SK-N-SH (cell line): ENCODE measurements at regions not wholly inside any gene's neighbourhood (a gene's known extent, or its start where the extent isn't known, plus 50 kb on each side); places are given as distances from the start of the nearest gene placed in this dataset.

ENCODE experiments used
- CTCF ChIA-PET: fragments of 300-600, 350-600 bp; formaldehyde crosslinking; extraction: SDS; loops from one replicate; lab custom pipeline; 2021; lab: Yijun Ruan, JAX
- POLR2A ChIA-PET: fragments of 350-600 bp; sonication (Branson Sonifier 250); formaldehyde crosslinking; extraction: SDS; loops from one replicate; lab custom pipeline; 2020; ENCODE audit warnings: antibody characterized with exemption, inconsistent platforms; lab: Yijun Ruan, JAX
- DNase-seq: peaks from one replicate; pipeline ENCODE4 v3.0.0; 2012
- H2AFZ ChIP-seq: fragments of 200-600 bp; sonication (generic); 2 replicates; pipeline ENCODE4 v1.8.1; 2016; ENCODE audit warnings: antibody characterized with exemption, mild to moderate bottlenecking, low read depth
- H3F3A ChIP-seq: fragments of 200-600 bp; sonication (generic); replicated peaks from 2 replicates; pipeline ENCODE3; 2016; ENCODE audit warnings: antibody characterized with exemption, mild to moderate bottlenecking; ENCODE audit not compliant: insufficient read depth
- H3K27ac ChIP-seq, 2 experiments: fragments of 200-500 bp in 1 of 2; fragments of 200-600 bp in 1 of 2; sonication (Bioruptor generic) in 1 of 2; sonication (generic), shearing (Covaris generic) in 1 of 2; 2 replicates each; pipeline versions ENCODE4 v1.5.1 to v1.6.1; 2014 to 2016; ENCODE audit warnings: low read depth in 2 of 2, inconsistent platforms in 1 of 2, low read length in 1 of 2, mild to moderate bottlenecking in 1 of 2, mixed read lengths in 1 of 2
- H3K27me3 ChIP-seq: fragments of 200-600 bp; sonication (generic), shearing (Covaris generic); 2 replicates; pipeline ENCODE4 v1.6.1; 2016; ENCODE audit warnings: mixed run types; ENCODE audit not compliant: insufficient read depth
- H3K36me3 ChIP-seq, 2 experiments: fragments of 200-500 bp in 1 of 2; fragments of 200-600 bp in 1 of 2; sonication (Bioruptor generic) in 1 of 2; sonication (generic) in 1 of 2; replicated peaks in 1 of 2; 2 replicates each; pipeline versions ENCODE3 to v1.5.1; 2014 to 2016; ENCODE audit warnings: low read length in 1 of 2, mild to moderate bottlenecking in 1 of 2; ENCODE audit not compliant: insufficient read depth in 2 of 2, control insufficient read depth in 1 of 2
- H3K4me1 ChIP-seq, 2 experiments: fragments of 200-500 bp in 1 of 2; fragments of 200-600 bp in 1 of 2; sonication (Bioruptor generic) in 1 of 2; sonication (generic), shearing (Covaris generic) in 1 of 2; 2 replicates each; pipeline versions ENCODE4 v1.5.1 to v1.6.1; 2014 to 2016; ENCODE audit warnings: low read depth in 1 of 2, low read length in 1 of 2, mixed run types in 1 of 2; ENCODE audit not compliant: insufficient read depth in 2 of 2, control insufficient read depth in 1 of 2
- H3K4me2 ChIP-seq: fragments of 200-600 bp; sonication (generic), shearing (Covaris generic); 2 replicates; pipeline ENCODE4 v1.6.1; 2017; ENCODE audit warnings: mixed run types
- H3K4me3 ChIP-seq, 2 experiments: fragments of 200-500 bp in 1 of 2; fragments of 200-600 bp in 1 of 2; sonication (Bioruptor generic) in 1 of 2; sonication (generic), shearing (Covaris generic) in 1 of 2; 2 replicates each; pipeline versions ENCODE4 v1.5.1 to v1.8.1; 2014 to 2016; ENCODE audit warnings: low read depth in 2 of 2, inconsistent platforms in 1 of 2, low read length in 1 of 2, mild to moderate bottlenecking in 1 of 2, mixed read lengths in 1 of 2, moderate library complexity in 1 of 2
- H3K79me2 ChIP-seq: fragments of 200-600 bp; sonication (generic); 2 replicates; pipeline ENCODE4 v1.8.1; 2017; ENCODE audit warnings: mild to moderate bottlenecking; ENCODE audit not compliant: insufficient read depth
- H3K9ac ChIP-seq: fragments of 200-600 bp; sonication (generic); 2 replicates; pipeline ENCODE4 v1.6.1; 2017; ENCODE audit warnings: mixed run types
- H3K9me2 ChIP-seq: fragments of 200-600 bp; sonication (generic); 2 replicates; pipeline ENCODE4 v1.6.1; 2017; ENCODE audit warnings: mixed run types
- H3K9me3 ChIP-seq: fragments of 200-600 bp; sonication (generic); 2 replicates; pipeline ENCODE4 v1.6.1; 2017; ENCODE audit warnings: mixed run types, mild to moderate bottlenecking, moderate library complexity
- H4K20me1 ChIP-seq: fragments of 200-600 bp; sonication (generic); 2 replicates; pipeline ENCODE4 v1.6.1; 2017; ENCODE audit warnings: mild to moderate bottlenecking, mixed run types; ENCODE audit not compliant: insufficient read depth
- CHD2 ChIP-seq: fragments of 150-350 bp; IDR thresholded peaks from 2 replicates; pipeline ENCODE4 v1.6.1; 2018; ENCODE audit warnings: low read length; ENCODE audit not compliant: partially characterized antibody
- EZH2phosphoT487 ChIP-seq: fragments of 200-600 bp; sonication (generic); IDR thresholded peaks from 2 replicates; pipeline ENCODE4 v1.6.1; 2017; ENCODE audit warnings: low read depth, mixed run types, mild to moderate bottlenecking, antibody characterized with exemption, moderate library complexity, borderline replicate concordance
- FOSL2 ChIP-seq: IDR thresholded peaks from 2 replicates; pipeline ENCODE4 v1.4.0; 2012; ENCODE audit warnings: low read depth, mild to moderate bottlenecking, moderate library complexity, borderline replicate concordance
- GABPA ChIP-seq: IDR thresholded peaks from 2 replicates; pipeline ENCODE4 v1.4.0; 2012; ENCODE audit warnings: low read depth, mild to moderate bottlenecking
- GATA2 ChIP-seq: sonication (generic); formaldehyde crosslinking; IDR thresholded peaks from 2 replicates; pipeline ENCODE4 v1.5.0; 2020; ENCODE audit warnings: mild to moderate bottlenecking, missing genetic modification reagents
- PBX3 ChIP-seq: IDR thresholded peaks from 2 replicates; pipeline ENCODE4; 2012
- POLR2AphosphoS5 ChIP-seq: IDR thresholded peaks from 2 replicates; pipeline ENCODE4 v1.6.1; 2012; ENCODE audit warnings: low read depth, low read length
- RCOR1 ChIP-seq: fragments of 150-350 bp; IDR thresholded peaks from 2 replicates; pipeline ENCODE4 v1.6.1; 2017; ENCODE audit warnings: antibody characterized with exemption, low read length
- RFX5 ChIP-seq: IDR thresholded peaks from 2 replicates; pipeline ENCODE4 v1.6.1; 2012; ENCODE audit warnings: mild to moderate bottlenecking, improper control_type of control experiment, low read length
- SIN3A ChIP-seq: IDR thresholded peaks from 2 replicates; pipeline ENCODE4 v1.6.1; 2012; ENCODE audit warnings: low read depth, mild to moderate bottlenecking, low read length, moderate library complexity, borderline replicate concordance
- SMC3 ChIP-seq: IDR thresholded peaks from 2 replicates; pipeline ENCODE4 v1.6.1; 2012; ENCODE audit warnings: low read depth, low read length, improper control_type of control experiment
- TEAD4 ChIP-seq: IDR thresholded peaks from 2 replicates; pipeline ENCODE4 v1.4.0; 2012; ENCODE audit warnings: mild to moderate bottlenecking, borderline replicate concordance; ENCODE audit not compliant: insufficient read depth
- ZBTB33 ChIP-seq: IDR thresholded peaks from 2 replicates; pipeline ENCODE4 v1.4.0; 2012; ENCODE audit warnings: low read depth, borderline replicate concordance
- WGBS: methylation state at CpG from one replicate; pipeline ENCODE4 v1.1.6; 2017; ENCODE audit warnings: low lambda C conversion rate; 5-methylcytosine and 5-hydroxymethylcytosine counted together
- TF ChIP-seq, protein P1 (sequence below): IDR thresholded peaks from 2 replicates; pipeline ENCODE4 v1.4.0; 2012; ENCODE audit warnings: low read depth

- Histone ChIP-seq H3F3A (no peaks in the 10 kb centered on the region), H4K20me1 (no peaks in the 10 kb centered on the region), H3K4me2 (no peak overlapping the region), H3K4me3 (no peak overlapping the region; a peak in 1 of 4 replicates), H3K27ac (no peak overlapping the region), H3K9me2 (no peaks in the 10 kb centered on the region), H3K79me2 (no peaks in the 10 kb centered on the region), H3K27me3 (no peaks in the 10 kb centered on the region), H2AFZ (no peak overlapping the region), H3K9me3 (no peaks in the 10 kb centered on the region), H3K4me1 (no peaks in the 10 kb centered on the region), H3K36me3 (no peaks in the 10 kb centered on the region), H3K9ac (no peak overlapping the region)
- 6% methylated on average over 4 of the region's 4 CpGs for WGBS
- CTCF ChIA-PET: no interaction called here
- no peak for TF ChIP-seq EZH2phosphoT487
- TF ChIP-seq SIN3A: no peak
- TF ChIP-seq GATA2 (CRISPR knock-in tag): no peak
- TF ChIP-seq TEAD4: no peak
- DNase-seq: no peak
- POLR2A ChIA-PET: no interaction called here
These were observed 355.6 kb downstream of the PRDM2 start for GRCh38 chr1:14055442-14056223.

DNA sequence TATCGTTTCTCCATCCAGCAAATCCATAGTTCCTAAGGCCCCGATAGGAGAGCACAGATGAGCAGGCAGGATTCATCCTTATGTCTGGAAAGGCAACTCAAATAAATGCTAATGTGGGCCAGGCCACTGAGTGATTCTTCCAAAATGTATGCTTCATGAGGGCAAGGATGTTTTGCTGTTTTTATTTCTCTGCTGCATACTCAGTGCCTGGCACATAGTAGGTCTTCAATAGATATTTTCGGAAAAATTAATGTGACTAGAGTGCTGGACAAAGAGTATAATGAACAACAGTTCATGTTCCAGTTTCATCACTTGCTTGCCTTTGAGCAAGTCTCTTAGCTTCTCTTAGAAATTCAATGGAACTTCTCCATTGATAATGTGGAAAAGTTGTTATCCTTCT lies 357.7 kb downstream of the PRDM2 start:
- no peak for TF ChIP-seq RFX5
- TF ChIP-seq PBX3: no peak
- TF ChIP-seq, protein P1, sequence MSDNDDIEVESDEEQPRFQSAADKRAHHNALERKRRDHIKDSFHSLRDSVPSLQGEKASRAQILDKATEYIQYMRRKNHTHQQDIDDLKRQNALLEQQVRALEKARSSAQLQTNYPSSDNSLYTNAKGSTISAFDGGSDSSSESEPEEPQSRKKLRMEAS: no peak
- TF ChIP-seq SMC3: no peak
- TF ChIP-seq FOSL2: no peak
- TF ChIP-seq CHD2: no peak
- no peak for TF ChIP-seq GABPA
- no peak for TF ChIP-seq SIN3A
- TF ChIP-seq EZH2phosphoT487: no peak
- TF ChIP-seq RCOR1: no peak
- TF ChIP-seq GATA2 (CRISPR knock-in tag): no peak
- no peak for TF ChIP-seq ZBTB33
- no peak for TF ChIP-seq POLR2AphosphoS5
- no peaks in the 10 kb centered on the region for H3K9me2 ChIP-seq
- POLR2A ChIA-PET: no interaction called here

More for the DNA sequence above, 357.7 kb downstream of the PRDM2 start:
- H3K9me3 ChIP-seq: no peaks in the 10 kb centered on the region
- H3K27ac ChIP-seq: no peak overlapping the region
- CTCF ChIA-PET: no interaction called here
- no peak overlapping the region for H3K4me2 ChIP-seq
- 0% methylated on average over 3 of the region's 3 CpGs for WGBS
- no peaks in the 10 kb centered on the region for H3F3A ChIP-seq
- no peak for DNase-seq
- no peak overlapping the region for H3K4me3 ChIP-seq
- H3K27me3 ChIP-seq: no peaks in the 10 kb centered on the region
- no peak overlapping the region for H3K9ac ChIP-seq
- H3K79me2 ChIP-seq: no peaks in the 10 kb centered on the region
- no peaks in the 10 kb centered on the region for H3K36me3 ChIP-seq
- no peak overlapping the region for H2AFZ ChIP-seq
- H4K20me1 ChIP-seq: no peaks in the 10 kb centered on the region
- H3K4me1 ChIP-seq: no peaks in the 10 kb centered on the region
